Suppressor macrophage treated with lipopolysaccharide for 4 hours (primary cell): ENCODE measurements at regions not wholly inside any gene's neighbourhood (a gene's known extent, or its start where the extent isn't known, plus 50 kb on each side); places are given as distances from the start of the nearest gene placed in this dataset.
A peak's percentile ranks its signal among the peaks of the same experiment; 100 is the strongest.
"Not testable (repeated sequence)": the region's sequence is repeated elsewhere in the genome, so short reads cannot be mapped to it uniquely, and the experiment has no call there.

Experiments used
- DNase-seq: peaks from one replicate; pipeline ENCODE4 v3.0.0-alpha.2; 2020

DNA sequence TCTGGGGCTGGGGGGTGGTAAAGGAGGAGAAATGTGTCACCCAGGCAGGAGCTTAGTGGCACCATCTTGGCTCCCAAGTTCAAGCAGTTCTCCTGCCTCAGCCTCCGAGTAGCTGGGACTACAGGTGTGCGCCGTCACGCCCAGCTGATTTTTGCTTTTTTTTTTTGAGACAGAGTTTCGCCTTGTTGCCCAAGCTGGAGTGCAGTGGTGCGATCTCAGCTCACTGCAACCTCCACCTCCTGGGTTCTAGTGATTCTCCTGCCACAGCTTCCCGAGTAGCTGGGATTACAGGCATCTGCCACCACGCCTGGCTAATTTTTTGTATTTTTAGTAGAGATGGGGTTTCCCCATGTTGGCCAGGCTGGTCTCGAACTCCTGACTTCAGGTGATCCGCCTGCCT, 82.1 kb upstream of the METTL9 start:
- not testable (repeated sequence) for DNase-seq

DNA sequence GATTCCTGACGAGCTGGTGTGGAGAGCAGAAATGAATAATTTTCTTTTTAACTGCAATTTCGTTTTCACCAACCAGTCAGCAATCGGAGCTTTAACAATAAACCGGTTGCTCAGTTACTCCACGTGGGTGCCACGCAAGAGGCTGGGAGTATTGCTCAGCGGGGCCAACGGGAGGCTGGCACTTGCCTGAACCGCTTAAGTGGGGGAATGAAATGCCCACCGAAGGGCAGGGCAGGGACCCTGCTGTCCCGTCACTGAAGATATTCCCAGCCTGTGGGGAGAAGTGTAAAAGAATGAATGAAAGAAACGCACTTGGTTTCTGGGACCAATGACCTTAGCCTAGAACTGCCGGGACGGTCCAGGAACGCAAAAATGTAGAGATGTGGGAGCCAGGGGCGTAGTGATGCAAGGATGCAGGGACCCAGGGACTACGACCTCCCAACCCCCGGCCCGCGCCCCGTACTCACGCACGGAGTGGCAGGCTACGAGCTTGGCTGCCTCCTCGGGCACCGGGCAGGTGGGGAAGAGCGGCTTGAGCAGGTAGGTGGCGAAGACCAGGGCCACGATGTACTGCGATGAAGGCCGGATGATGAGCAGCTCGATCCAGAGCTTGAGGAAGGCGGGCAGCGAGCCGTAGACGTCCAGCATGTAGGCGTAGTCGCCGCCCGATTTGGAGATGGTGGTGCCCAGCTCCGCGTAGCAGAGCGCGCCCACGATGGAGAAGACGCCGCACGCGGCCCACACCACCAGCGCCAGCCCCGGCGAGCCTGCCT, 79.8 kb upstream of the METTL9 start:
- not testable (repeated sequence) for DNase-seq

DNA sequence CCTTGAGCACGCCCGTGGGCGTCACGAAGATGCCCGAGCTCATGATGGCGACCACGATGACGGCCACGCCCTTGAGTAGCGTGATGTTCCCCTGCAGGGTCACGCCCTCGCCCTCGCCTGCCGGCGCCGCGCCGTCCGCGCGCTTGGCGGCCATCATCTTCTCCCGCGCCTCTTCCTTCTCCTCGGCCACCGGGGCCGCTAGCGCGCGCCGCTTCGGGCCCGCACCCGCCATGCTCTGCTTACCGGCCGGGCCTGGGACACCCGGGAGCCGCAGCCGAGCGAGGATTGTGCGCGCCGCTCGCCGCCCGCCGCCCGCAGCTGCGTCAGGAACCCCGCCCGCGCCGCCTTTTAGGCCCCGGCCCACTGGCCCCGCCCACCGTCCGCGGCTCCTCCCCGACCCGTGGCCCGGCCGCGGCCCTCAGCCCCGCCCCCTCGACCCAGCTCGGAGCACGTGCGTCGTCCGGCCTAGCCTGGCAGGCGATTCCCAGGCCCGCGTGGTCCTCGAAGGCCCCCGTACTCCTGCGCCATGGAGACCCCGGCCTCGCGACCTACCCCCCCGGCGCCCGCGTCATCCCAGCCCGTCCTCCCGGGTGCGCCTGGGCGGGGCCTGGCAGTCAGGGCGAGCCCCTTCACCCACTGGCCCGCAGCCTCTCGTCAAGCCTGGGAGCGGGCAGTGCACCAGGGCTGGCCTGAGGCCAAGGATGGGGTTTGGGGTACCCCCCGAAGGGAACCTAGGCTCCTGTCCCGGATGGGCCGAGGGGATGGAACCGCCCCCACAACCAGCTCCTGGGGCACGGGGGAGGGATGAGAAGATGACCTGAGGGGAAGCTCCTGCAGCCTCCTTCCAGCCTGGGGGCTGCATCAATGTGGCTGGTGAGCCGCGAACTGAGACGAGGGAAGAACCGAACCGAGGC, 79.0 kb upstream of the METTL9 start:
- peak; percentile 98 for DNase-seq

DNA sequence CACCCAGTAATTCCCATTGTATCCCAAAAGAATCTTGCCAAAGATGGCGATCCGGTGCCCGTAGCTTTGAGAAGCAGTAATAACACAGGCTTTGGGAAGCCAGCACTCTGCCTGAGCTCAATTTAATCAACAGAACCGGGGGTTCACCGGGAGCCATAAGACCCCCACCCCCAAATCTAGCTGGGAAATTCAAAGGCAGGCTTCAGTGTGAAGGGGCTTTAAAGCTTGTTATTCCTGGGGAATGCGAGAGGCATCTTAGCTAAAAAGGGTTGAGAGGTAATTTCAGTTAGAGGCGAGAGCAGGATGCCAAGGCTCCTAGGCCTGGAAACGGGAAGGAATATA, 78.4 kb upstream of the METTL9 start:
- not testable (repeated sequence) for DNase-seq

DNA sequence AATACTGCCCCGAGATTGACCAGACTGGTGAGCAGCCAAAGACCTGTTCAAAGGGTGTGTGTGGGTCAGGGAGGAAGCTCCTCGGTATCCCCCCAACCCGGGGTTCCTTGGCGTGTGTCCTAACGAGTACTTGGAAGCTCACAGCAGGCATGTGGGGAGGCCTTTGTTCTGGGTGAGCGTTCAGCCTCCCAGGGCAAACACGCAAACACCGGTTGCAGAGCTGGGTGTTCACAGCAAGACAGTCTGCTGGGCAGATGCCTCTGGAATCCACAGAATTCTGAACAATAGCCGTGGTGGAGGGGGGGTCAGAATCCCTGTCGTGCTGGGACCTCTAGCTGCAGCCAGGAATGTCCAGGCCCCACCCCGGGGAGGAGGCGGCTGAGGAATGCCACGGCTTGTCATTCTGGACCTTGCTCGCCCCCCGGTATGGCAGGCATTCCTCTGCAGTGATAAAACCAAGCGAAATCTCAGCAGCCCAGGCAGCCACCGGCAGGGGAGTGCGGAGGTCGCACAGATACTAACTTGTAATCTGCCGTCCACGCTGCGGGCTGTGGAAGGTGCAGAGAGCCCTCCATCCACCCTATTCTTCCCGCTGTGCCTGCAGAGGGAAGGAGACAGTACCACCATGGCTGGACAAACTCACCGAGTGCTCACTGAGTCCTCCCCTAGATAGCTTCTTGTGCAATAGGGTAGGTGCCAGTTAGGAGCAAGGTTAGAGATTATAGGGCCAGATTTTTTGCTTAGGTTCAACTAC, 77.8 kb upstream of the METTL9 start:
- DNase-seq: not testable (repeated sequence)

DNA sequence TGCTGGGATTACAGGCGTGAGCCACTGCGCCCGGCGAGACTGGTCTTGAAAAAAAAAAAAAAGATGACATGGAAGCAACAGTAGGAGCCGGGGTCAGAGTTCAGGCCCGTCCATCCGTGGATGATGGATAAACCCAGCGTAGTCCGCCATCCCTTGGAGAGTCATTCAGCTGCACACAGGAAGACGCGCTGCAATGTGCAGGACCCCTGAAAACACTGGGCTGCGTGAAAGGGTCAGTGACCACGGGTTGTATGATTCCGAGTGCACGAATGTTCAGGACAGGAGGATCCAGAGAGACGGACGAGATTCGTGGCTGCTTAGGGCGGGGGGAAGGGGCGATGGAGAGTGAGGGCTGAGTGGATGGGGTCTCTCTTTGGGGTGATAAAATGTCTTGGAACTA, 76.5 kb upstream of the METTL9 start:
- not testable (repeated sequence) for DNase-seq

DNA sequence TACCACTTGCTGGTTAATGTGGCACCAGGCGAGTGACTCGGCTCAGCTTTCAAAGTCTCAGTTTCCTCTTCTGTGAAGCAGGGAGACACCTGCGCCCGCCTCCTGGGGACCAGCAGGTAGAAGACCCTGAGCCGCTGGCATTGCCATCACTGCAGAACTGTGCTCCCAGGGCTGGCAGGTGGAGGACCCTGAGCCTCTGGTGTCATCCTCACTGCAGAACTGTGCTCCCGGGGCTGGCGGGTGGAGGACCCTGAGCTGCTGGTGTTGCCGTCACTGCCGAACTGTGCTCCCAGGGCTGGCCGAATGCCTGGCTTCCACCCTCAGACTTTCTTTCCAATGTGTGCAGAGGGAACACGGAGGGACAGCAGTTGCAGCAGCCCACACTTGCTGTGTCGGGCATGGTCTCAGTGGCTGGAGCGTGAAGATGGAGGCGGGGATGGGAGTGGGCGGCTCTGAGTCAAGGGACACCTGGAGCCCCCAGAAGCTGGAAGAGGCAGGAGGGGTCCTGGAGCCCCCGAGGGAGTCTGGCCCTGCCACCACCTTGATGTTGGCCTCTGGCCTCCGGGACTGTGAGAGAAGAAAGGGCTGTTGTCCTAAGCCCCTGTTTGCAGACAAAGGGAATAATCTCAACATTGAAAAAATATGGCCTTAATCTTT, 75.8 kb upstream of the METTL9 start:
- no peak for DNase-seq

GRCh38 chr16:21524068-21524751, 75.2 kb upstream of the METTL9 start:
- no peak for DNase-seq

DNA sequence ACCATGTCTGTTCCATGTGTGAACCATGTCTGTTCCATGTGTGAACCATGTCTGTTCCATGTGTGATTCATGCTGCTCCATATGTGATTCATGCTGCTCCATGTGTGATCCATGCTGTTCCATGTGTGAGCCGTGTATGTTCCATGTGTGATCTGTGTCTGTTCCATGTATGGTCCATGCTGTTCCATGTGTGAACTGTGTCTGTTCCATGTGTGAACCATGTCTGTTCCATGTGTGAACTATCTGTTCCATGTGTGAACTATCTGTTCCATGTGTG, 74.7 kb upstream of the METTL9 start:
- not testable (repeated sequence) for DNase-seq

DNA sequence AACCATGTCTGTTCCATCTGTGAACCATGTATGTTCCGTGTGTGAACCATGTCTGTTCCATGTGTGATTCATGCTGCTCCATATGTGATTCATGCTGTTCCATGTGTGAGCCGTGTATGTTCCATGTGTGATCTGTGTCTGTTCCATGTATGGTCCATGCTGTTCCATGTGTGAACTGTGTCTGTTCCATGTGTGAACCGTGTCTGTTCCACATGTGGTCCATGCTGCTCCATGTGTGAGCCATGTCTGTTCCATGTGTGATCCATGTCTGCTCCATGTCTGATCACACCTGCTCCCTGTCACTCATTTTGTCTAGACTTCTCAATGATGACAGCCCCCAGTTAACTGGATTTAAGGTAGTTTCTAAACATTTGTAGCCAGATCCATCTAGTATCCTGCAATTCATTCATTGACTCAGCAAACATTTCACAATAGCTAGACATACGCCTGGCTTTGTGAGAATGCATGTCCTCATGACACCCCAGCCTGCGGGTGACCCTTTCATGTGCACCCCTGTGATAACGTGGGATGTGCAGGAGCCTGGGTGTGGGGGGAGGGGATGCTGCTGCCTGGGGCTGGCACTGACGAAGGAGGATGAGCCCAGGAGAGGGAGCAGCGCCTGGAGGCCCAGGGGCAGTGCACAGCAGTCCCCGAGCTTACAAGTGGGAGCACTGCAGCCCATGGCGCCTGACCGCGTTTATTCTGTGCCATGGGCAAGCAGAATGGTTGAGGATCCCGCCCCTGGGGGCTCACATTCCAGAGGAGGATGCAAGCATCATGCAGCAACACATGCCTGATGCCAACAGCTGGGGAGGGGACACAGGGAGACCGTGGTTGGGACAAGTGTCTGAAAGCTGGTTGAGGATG, 74.1 kb upstream of the METTL9 start:
- DNase-seq: peak; percentile 67

DNA sequence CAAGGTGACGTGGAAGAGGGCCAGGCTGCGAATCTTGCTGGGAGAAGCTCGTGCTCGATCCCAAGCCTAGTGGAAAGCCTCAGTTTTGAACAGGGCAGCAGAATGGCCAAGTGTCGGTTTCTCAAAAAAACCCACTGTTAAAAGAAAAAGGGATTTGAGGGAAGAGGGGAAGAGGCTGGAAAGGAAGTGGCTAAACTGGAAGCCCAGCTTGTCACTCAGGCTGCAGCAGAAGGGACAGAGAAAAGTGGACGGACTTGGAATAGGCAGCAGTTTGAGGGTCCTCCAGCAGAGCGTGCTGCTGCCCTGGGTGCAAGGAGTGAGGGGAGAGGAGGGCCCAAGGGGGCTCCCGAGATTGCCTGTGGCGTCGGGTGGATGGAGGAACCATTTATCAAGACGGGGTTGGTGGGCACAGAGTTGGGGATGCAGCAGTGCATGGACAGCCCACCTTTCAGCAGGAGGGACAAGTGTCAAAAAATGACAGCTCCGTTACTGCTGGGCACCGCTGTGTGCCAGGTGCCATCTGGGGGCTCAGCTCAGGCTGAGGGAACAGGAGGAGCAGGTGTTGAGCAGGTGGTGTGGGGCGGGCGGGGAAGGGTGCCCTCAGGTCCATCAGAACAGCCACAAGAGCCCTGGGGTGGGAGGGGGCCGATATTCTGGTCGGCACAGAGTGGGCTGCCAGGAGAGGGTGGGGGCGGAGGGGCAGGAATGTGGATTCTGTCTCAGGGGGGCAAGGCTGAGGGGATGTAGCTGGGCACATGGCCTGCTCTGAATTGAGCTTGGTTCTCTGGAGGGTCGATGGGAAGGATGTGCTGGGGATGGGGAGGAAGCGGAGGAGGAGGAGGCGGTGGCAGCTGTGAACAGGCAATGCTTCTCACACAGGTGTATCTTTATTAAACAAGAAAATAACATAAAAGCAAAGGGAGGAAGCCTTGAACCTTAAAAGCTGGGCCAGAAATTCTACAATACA, 73.1 kb upstream of the METTL9 start:
- not testable (repeated sequence) for DNase-seq

DNA sequence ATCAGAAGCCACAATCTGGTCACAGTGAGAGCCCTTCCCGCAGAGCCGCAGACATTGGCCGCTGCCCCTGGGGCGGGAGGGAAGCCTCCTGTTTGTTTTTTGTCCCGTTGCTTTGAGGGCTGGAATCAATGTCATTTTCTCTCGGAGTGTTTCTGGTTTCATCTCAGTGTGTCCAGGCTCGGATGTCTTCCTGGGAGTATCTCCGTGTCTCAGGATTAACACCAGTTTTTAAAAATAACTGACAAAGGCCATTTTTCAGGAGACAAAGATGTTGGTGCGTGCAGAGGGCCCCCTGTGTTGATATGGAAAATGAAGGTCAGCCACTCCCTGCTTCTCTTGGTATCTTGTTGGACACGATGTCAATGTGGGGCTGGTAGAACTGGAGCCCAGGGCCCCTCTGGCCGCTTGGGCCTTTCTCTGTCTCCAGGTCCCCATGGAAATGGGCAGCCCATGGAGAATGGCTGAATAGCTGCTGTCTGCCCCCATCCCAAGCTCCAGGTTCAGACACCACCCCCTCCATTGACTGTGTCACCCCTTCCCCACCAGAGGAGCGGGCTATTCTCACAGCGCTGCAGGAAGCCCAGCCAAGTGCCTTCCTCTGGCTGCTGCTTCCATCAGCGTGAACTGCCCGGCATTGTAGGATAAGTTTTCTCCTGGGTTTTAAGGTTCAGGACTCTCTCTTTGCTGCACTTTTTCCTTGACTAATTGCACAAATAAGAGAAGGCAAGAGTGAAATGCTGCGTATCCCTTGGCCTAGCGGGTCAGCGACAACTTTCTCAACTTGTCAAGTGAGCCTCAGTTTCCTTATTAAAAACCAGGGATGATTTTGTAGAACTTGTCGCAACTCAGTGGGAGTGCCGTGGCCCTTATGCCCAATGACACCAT, 72.2 kb upstream of the METTL9 start:
- DNase-seq: no peak

GRCh38 chr16:21529060-21529658, 70.2 kb upstream of the METTL9 start:
- DNase-seq: not testable (repeated sequence)

GRCh38 chr16:21530729-21531383, 68.5 kb upstream of the METTL9 start:
- DNase-seq: not testable (repeated sequence)

DNA sequence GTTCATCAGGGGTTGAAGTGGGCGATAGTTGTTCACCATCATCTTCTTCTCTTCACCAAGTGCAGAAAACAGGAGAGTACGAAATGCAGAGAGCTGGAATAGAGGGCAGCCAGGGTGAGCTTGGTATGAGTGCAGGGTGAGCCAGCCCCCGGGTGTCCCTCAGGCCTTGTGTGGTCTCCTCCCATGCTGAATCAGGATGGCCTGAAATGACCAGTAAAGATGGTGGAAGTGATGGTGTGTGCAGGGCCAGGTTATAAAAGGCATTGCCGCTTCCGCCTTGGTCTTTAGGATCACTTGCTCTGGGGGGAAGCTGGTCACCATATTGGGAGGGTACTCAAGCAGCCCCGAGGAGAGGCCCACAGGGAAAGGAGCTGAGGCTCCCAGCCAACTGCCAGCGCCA, 66.4 kb upstream of the METTL9 start:
- DNase-seq: not testable (repeated sequence)

DNA sequence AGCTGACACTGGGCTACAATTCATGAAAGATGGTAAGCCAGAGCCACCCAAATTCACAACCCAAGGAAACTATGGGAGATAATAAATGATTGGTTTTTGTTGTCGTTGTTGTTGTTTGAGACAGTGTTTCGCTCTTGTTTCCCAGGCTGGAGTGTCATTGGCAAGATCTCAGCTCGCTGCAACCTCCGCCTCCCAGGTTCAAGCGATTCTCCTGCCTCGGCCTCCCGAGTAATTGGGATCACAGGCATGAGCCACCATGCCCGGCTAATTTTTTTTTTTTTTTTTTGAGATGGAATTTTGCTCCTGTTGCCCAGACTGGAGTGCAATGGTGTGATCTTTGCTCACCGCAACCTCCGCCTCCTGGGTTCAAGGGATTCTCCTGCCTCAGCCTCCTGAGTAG, 65.9 kb upstream of the METTL9 start:
- DNase-seq: not testable (repeated sequence)

GRCh38 chr16:21534561-21534960, 64.8 kb upstream of the METTL9 start:
- not testable (repeated sequence) for DNase-seq

- DNase-seq: not testable (repeated sequence)
Measured at GRCh38 chr16:21535201-21535600, 64.2 kb upstream of the METTL9 start.
